ENCODE measurements at regions not wholly inside any gene's neighbourhood (a gene's known extent, or its start where the extent isn't known, plus 50 kb on each side); places are given as distances from the start of the nearest gene placed in this dataset.

DNA sequence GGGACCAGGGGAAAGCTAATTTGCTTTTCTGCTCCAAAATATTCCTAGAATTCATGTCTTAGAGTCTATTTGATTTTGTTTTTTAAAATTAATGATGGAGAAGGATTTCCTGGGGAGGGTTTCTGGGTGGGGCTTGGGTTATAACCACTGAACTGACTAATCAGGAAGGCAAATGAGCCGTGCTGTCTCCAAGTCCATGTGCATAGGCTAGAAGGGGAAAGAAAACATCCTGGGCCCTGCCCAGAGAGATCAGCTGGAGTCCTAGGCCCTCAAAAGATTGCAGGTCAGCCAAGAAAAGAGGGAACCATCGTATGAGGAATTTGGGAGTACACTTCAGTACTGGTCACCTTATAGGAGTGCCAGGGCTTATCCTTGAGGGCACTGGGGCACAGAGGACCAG is 480.2 kb upstream of the CELF4 start:
- Histone ChIP-seq H3K4me2 (ENCODE audit: low read length) (no peak overlapping the region), H3K4me3 (ENCODE audit: insufficient read depth, low read depth, low read length) (no peak overlapping the region), H2AFZ (ENCODE audit: low read depth, low read length) (no peak overlapping the region), H3K4me1 (ENCODE audit: insufficient read depth, low read length) (no peaks in the 10 kb centered on the region), H3K9me3 (ENCODE audit: insufficient read depth, low read depth, low read length) (no peaks in the 10 kb centered on the region), H3K27ac (ENCODE audit: low read depth, low read length) (no peak overlapping the region), H3K9ac (ENCODE audit: low read length) (no peak overlapping the region), H3K27me3 (ENCODE audit: insufficient read depth, low read length) (no peaks in the 10 kb centered on the region), H4K20me1 (ENCODE audit: insufficient read depth, low read length) (no peaks in the 10 kb centered on the region), H3K36me3 (ENCODE audit: insufficient read depth, low read length) (no peaks in the 10 kb centered on the region), H3K79me2 (ENCODE audit: insufficient read depth, low read length) (no peaks in the 10 kb centered on the region)
- H3K9me3 Mint-ChIP-seq (ENCODE audit: unreplicated experiment): no peaks in the 10 kb centered on the region
- H3K36me3 Mint-ChIP-seq (ENCODE audit: low read depth, unreplicated experiment): no peaks in the 10 kb centered on the region
- FAIRE-seq (no peak), DNase-seq (ENCODE audit: low read depth) (no peak)
- H3K27me3 Mint-ChIP-seq (ENCODE audit: low read depth, unreplicated experiment): peaks cover 4% of the 10 kb centered on the region
- TF ChIP-seq, protein P1, sequence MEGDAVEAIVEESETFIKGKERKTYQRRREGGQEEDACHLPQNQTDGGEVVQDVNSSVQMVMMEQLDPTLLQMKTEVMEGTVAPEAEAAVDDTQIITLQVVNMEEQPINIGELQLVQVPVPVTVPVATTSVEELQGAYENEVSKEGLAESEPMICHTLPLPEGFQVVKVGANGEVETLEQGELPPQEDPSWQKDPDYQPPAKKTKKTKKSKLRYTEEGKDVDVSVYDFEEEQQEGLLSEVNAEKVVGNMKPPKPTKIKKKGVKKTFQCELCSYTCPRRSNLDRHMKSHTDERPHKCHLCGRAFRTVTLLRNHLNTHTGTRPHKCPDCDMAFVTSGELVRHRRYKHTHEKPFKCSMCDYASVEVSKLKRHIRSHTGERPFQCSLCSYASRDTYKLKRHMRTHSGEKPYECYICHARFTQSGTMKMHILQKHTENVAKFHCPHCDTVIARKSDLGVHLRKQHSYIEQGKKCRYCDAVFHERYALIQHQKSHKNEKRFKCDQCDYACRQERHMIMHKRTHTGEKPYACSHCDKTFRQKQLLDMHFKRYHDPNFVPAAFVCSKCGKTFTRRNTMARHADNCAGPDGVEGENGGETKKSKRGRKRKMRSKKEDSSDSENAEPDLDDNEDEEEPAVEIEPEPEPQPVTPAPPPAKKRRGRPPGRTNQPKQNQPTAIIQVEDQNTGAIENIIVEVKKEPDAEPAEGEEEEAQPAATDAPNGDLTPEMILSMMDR (IDR thresholded peaks at IDR 0.05; ENCODE audit: insufficient read depth, low read depth, low read length): no peak
- TF ChIP-seq EZH2 (IDR thresholded peaks at IDR 0.05; ENCODE audit: insufficient read depth, low read length): no peak
- H3K4me3 Mint-ChIP-seq (ENCODE audit: unreplicated experiment): no peak overlapping the region
- no peak overlapping the region for H3K27ac Mint-ChIP-seq (ENCODE audit: unreplicated experiment)
- peaks cover 7% of the 10 kb centered on the region for H3K4me1 Mint-ChIP-seq (ENCODE audit: low read depth, unreplicated experiment)

DNA sequence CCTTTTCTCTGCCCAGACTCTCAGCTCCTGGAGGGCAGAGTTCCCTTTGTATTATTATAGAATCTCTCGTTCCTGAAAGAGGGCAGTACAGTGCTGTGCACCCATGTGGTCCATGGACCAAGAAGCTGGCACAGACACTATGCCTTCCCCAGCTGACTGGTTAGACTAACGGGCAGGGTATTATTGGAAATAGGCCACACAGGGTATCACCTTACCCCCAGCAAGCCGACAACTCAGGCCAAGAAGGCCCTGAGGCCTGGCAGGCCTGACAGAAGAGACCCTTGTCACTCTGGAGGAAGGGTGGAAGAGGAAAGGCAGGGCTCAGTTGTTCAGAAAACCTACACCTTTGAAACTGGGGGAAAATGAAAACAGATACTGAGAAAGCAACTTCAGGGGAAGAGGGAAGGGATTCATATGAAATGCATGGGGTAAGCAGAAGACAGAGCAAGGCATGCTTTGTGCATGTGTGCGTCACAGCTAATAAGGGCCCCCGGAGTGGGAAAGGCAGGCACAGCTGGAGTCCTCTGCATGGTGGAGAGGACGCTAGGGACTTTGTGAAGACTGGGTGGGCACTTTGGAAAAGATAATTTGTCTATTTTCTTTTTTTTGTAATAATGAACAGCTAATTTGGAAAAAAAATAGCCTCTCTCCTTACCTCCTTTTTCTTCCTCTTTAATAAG is 476.8 kb upstream of the CELF4 start:
- DNase-seq (ENCODE audit: low read depth) (no peak), FAIRE-seq (no peak)
- Mint-ChIP-seq H3K4me1 (ENCODE audit: low read depth, unreplicated experiment) (peaks cover 13% of the 10 kb centered on the region), H3K9me3 (ENCODE audit: unreplicated experiment) (no peaks in the 10 kb centered on the region), H3K27me3 (ENCODE audit: low read depth, unreplicated experiment) (peaks cover 4% of the 10 kb centered on the region), H3K27ac (ENCODE audit: unreplicated experiment) (peak overlapping the region; percentile 19), H3K36me3 (ENCODE audit: low read depth, unreplicated experiment) (no peaks in the 10 kb centered on the region), H3K4me3 (ENCODE audit: unreplicated experiment) (no peak overlapping the region)
- Histone ChIP-seq H3K27me3 (ENCODE audit: insufficient read depth, low read length) (no peaks in the 10 kb centered on the region), H3K27ac (ENCODE audit: low read depth, low read length) (no peak overlapping the region), H3K4me1 (ENCODE audit: insufficient read depth, low read length) (no peaks in the 10 kb centered on the region), H3K36me3 (ENCODE audit: insufficient read depth, low read length) (no peaks in the 10 kb centered on the region), H4K20me1 (ENCODE audit: insufficient read depth, low read length) (no peaks in the 10 kb centered on the region), H3K9ac (ENCODE audit: low read length) (no peak overlapping the region), H2AFZ (ENCODE audit: low read depth, low read length) (no peak overlapping the region), H3K9me3 (ENCODE audit: insufficient read depth, low read depth, low read length) (no peaks in the 10 kb centered on the region), H3K4me2 (ENCODE audit: low read length) (no peak overlapping the region), H3K4me3 (ENCODE audit: insufficient read depth, low read depth, low read length) (no peak overlapping the region), H3K79me2 (ENCODE audit: insufficient read depth, low read length) (no peaks in the 10 kb centered on the region)
- no peak for TF ChIP-seq EZH2 (IDR thresholded peaks at IDR 0.05; ENCODE audit: insufficient read depth, low read length)
- TF ChIP-seq, protein P1 (IDR thresholded peaks at IDR 0.05; ENCODE audit: insufficient read depth, low read depth, low read length): no peak

GRCh38 chr18:38038242-38038641 is 472.6 kb upstream of the CELF4 start:
- H3K79me2 ChIP-seq (ENCODE audit: insufficient read depth, low read length): no peaks in the 10 kb centered on the region
- FAIRE-seq (no peak), DNase-seq (ENCODE audit: low read depth) (no peak)
- no peak overlapping the region for H3K4me2 ChIP-seq (ENCODE audit: low read length)
- H3K4me3 Mint-ChIP-seq (ENCODE audit: unreplicated experiment): no peak overlapping the region
- H3K27me3 Mint-ChIP-seq (ENCODE audit: low read depth, unreplicated experiment): peaks cover 1% of the 10 kb centered on the region
- no peaks in the 10 kb centered on the region for H3K9me3 ChIP-seq (ENCODE audit: insufficient read depth, low read depth, low read length)
- no peaks in the 10 kb centered on the region for H4K20me1 ChIP-seq (ENCODE audit: insufficient read depth, low read length)
- no peaks in the 10 kb centered on the region for H3K9me3 Mint-ChIP-seq (ENCODE audit: unreplicated experiment)
- TF ChIP-seq EZH2 (IDR thresholded peaks at IDR 0.05; ENCODE audit: insufficient read depth, low read length): no peak
- TF ChIP-seq, protein P1 (IDR thresholded peaks at IDR 0.05; ENCODE audit: insufficient read depth, low read depth, low read length): no peak
- H3K36me3 Mint-ChIP-seq (ENCODE audit: low read depth, unreplicated experiment): no peaks in the 10 kb centered on the region
- H3K9ac ChIP-seq (ENCODE audit: low read length): no peak overlapping the region
- no peak overlapping the region for H3K27ac Mint-ChIP-seq (ENCODE audit: unreplicated experiment)
- H3K36me3 ChIP-seq (ENCODE audit: insufficient read depth, low read length): no peaks in the 10 kb centered on the region
- no peaks in the 10 kb centered on the region for H3K27me3 ChIP-seq (ENCODE audit: insufficient read depth, low read length)
- no peak overlapping the region for H2AFZ ChIP-seq (ENCODE audit: low read depth, low read length)
- H3K4me1 ChIP-seq (ENCODE audit: insufficient read depth, low read length): no peaks in the 10 kb centered on the region
- H3K4me3 ChIP-seq (ENCODE audit: insufficient read depth, low read depth, low read length): no peak overlapping the region
- peaks cover 13% of the 10 kb centered on the region for H3K4me1 Mint-ChIP-seq (ENCODE audit: low read depth, unreplicated experiment)
- H3K27ac ChIP-seq (ENCODE audit: low read depth, low read length): no peak overlapping the region
